H1 (cell line): ENCODE measurements at regions not wholly inside any gene's neighbourhood (a gene's known extent, or its start where the extent isn't known, plus 50 kb on each side); places are given as distances from the start of the nearest gene placed in this dataset.

ENCODE experiments used
- CTCF ChIP-seq, 3 experiments: IDR thresholded peaks; 1 replicate in 2 of 3; 2 replicates in 1 of 3; pipeline versions ENCODE4 v1.5.1 to v1.6.1; 2011; ENCODE audit warnings: low read length in 3 of 3, mild to moderate bottlenecking in 3 of 3, inconsistent platforms in 2 of 3, low read depth in 1 of 3, moderate library complexity in 1 of 3; ENCODE audit not compliant: insufficient read depth in 1 of 3; ENCODE audit errors: control extremely low read depth in 1 of 3
- EP300 ChIP-seq, 2 experiments: IDR thresholded peaks; 1 replicate in 1 of 2; 2 replicates in 1 of 2; pipeline ENCODE4 v1.6.1; 2011 to 2012; ENCODE audit warnings: low read depth in 2 of 2, low read length in 2 of 2, mild to moderate bottlenecking in 2 of 2, borderline replicate concordance in 1 of 2, inconsistent platforms in 1 of 2, moderate library complexity in 1 of 2
- POLR2A ChIP-seq, 2 experiments: IDR thresholded peaks; 1 replicate in 1 of 2; 2 replicates in 1 of 2; pipeline ENCODE4 v1.6.1; 2011; ENCODE audit warnings: low read depth in 2 of 2, low read length in 2 of 2, mild to moderate bottlenecking in 2 of 2; ENCODE audit errors: control extremely low read depth in 1 of 2
- SUZ12 ChIP-seq: fragments of 200-600 bp; sonication (generic); IDR thresholded peaks from 2 replicates; pipeline ENCODE4 v1.6.1; 2012; ENCODE audit warnings: mild to moderate bottlenecking, inconsistent platforms, low read length, moderate library complexity, mixed read lengths

- no peak for TF ChIP-seq CTCF (IDR thresholded peaks at IDR 0.05; ENCODE audit: control extremely low read depth in 1 of 3, insufficient read depth in 1 of 3, low read depth in 1 of 3, low read length in 3 of 3)
- TF ChIP-seq EP300 (IDR thresholded peaks at IDR 0.05; ENCODE audit: borderline replicate concordance in 1 of 2, low read depth in 2 of 2, low read length in 2 of 2), result no peak
- TF ChIP-seq POLR2A (IDR thresholded peaks at IDR 0.05; ENCODE audit: control extremely low read depth in 1 of 2, low read depth in 2 of 2, low read length in 2 of 2), result no peak
- TF ChIP-seq SUZ12, result no peak
Measured at GRCh38 chr12:33575346-33575745, 135.7 kb upstream of the SYT10 start.
